Umbilical cord (tissue), 1 donor: ENCODE measurements at regions not wholly inside any gene's neighbourhood (a gene's known extent, or its start where the extent isn't known, plus 50 kb on each side); places are given as distances from the start of the nearest gene placed in this dataset.

Experiments
- DNase-seq: peaks from one replicate; pipeline ENCODE4 v3.0.0-alpha.2; 2015; ENCODE audit warnings: low spot score

DNA sequence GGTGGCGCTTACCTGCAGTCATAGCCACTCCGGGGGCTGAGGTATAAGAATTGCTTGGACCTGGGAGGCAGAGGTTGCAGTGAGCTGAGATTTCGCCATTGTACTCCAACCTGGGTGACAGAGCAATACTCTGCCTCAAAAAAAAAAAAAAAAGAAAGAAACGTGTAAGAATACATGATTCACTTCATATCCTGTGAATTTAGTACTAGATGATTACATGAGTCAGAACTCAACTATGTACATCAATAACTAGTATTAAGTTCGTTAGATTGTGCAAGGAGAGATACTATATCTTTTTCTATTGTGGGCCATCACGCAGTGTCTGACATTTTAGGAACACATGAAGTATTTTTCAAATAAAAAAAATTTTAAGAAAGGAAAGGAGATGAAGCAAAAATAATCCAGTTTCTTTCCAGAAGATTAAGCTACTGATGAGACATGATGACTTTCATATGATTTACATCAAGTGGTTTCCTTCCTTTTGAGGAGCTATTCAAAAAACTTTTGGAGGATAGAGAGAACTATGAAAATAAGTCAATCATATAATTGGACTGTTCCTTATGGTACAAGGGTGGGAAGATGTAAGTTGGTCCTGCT is 64.7 kb upstream of the EXOC1L start:
- DNase-seq, result no peak

DNA sequence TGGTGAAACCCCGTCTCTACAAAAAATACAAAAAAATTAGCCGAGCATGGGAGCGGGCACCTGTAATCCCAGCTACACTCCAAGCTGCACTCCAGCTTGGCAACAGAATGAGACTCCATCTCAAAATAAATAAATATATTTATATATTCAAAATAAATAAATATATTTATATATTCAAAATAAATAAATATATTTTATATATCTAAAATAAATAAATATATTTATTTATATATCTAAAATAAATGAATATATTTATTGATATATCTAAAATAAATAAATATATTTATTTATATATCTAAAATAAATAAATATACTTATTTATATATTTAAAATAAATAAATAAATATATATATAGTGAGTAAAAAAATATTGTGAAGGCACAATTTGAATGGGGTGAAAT is 63.4 kb upstream of the EXOC1L start:
- no peak for DNase-seq

DNA sequence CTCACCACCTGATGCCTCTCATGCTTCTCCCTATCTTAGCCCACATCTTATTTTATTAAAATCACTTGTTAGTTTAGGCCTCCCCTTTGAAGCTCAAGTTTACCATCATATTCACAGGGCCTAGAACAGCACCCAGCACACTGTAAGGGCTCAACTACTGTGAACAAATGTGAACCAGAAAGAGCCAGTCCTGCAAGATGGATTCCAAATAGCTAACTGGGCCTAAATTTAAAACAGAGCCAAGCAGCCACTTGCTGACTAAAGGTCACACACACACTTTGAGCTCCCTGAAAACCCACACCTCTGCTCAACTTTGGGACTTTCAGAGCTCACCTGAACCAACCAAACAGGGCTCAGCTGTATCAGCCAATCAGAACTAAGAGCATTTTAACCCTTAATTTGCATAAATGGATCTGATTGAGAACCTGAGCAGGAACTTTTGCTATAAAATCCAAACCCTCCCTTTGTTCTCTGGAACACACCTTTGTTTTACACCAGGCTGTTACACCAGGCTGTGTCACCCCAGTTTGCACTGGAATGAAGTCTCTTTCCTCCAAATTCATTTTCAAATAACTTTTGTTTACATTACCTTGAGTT is 62.1 kb upstream of the EXOC1L start:
- DNase-seq, result no peak

DNA sequence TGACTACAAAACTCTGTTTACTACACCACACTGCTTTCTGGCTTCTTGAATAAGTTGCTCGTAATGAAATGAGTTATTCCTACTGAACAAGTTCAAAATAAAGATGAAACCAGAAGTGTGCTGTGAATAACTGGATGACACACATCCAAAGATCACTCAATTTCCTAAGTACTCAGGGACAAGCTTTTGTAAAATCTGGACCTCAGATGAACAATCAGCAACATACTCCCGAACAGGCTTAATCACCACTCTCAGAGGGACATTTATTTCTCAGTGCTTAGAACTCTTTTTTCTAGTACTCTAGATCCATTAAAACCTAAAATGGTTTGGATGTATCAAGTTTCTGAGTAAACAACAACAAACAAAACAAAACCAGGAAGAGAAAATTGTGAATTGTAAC is 61.5 kb upstream of the EXOC1L start:
- DNase-seq, result no peak

DNA sequence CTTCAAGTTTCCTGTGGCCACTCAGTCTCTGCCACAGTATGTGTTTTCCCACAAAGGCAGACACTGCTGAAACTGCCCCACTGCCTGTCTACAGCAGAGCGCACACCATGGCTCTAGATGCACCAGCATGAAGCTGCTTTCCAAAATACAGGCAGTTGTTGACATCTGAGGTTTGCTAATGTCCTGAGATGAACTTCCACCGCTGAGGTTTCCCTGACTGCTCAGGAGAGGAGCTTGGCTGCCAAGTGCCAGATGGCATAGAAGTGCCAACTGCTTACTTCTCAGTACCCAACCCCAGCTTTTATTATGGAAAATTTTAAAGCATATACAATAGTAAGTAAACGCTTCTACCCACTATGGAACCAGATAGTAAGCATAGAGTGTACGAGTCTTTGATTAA is 61.0 kb upstream of the EXOC1L start:
- DNase-seq, result no peak

DNA sequence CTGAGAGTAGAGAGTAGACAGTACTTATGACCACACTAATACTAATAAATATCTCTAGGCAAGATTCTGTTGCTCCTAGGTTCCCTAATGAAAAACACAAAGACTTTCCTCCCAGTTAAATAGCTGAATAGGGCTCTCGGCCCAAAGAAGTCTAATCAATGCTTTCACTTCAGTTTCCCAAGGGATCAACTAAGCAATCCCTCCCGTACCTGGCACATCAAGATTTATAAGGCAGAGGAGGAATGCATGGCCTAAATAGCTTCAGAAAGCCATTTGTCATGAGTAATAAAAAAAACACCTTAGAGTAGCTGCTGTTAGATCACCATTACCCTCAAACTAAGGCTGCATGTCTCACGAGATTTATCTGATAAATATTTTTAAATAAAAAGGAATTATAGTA is 56.8 kb upstream of the EXOC1L start:
- no peak for DNase-seq

DNA sequence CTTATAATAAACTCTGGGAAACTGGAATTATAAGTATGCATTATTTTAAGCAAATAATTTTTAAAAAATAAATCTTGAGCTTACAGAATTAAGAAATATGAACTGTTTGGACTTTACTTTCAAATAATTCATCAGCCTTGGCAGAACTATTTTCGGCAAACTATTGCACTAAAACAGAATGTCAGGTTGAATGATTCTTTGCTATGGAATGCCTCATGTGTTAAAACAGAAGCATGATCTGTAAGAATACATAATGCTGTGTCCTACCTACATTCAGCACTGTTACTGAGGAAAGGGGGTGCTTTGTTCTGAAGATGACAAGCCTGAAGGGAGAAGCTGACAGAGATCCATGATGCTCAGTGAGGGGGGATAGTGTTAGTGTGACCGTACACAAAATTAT is 55.6 kb upstream of the EXOC1L start:
- DNase-seq, result no peak

DNA sequence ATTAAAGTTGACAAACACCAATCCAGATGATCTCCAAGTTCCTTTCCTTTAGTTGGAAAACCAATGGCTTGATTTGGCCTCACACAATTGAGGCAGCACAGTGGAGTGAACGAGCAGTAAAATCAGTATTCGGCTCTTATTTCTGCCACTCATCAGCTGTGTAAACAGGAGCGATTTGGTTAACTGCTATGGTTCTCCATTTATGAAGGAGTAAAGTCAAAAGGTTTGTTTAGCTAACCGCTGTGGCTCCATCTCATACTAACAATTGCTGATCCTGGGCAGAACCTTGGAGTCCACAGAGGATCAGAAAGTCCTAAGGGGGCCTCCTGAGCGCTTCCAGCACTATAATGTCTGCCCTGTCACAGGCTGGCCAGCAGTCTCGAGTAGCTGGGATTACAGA is 54.5 kb upstream of the EXOC1L start:
- no peak for DNase-seq

DNA sequence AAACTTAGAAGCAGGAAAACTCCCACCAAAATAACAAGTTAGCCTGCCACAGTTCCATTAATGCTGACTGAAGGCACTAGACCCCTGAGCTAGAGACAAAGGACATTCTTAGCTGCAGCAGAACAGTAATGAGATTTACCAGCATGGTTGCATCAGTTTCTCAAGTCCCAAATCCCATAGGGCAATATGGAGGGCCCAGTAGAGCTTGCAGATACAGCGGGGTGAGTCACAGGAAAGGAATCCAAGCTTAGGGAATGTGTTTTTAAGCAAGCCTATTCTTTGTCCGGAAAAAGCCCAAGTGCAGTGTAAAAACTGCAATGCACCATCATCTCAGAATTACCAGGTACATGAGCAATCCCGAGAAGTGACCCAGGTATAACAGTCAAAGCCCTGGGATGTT is 51.3 kb upstream of the EXOC1L start:
- peak; percentile 28 for DNase-seq
